SKM-1 treated with dmso at 0.1 percent for 144 hours (cell line): ENCODE measurements at regions not wholly inside any gene's neighbourhood (a gene's known extent, or its start where the extent isn't known, plus 50 kb on each side); places are given as distances from the start of the nearest gene placed in this dataset.

Experiments used
- DNase-seq: peaks from one replicate; lab custom pipeline; 2025; ENCODE audit not compliant: unreplicated experiment; lab: John Stamatoyannopoulos, UW

DNA sequence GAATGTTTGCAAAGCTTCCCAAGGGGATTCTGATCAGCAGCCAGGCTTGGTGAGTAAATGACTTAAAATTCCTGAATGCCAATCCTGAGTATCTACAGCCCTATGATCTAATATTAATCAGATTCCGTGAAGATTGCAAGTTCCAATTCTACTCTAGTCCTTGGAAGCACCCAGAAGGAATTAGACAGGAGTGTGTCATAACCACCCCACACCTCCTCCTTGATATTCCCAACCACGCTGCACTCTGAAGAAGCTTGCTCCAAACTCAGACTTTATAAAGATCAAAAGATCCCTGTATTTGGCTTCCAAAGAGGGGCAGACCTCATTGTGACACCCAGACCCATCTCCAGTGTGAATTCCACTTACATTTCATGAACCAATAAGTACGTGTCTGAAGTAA, 306.0 kb downstream of the BCL11B start:
- no peak for DNase-seq

GRCh38 chr14:98966475-98967162, 305.4 kb downstream of the BCL11B start:
- DNase-seq: no peak

DNA sequence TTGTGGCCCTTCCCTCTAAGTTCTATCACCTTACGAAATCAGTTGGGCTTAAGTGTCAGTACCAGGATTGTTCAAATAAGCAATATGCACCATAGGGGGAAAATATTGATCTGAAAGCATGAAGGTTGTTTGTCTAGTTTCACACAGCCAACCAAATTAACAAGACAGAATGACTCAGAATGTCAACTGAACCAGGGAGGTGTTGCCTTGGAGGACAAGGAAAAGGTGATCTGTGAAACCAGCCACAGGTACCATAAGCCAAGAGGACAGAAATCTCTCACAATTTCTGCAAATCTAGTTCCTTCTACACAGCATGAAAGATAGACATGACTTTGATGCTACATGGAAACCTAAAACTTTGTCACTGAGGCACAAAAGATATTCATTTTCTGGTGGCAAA, 297.9 kb downstream of the BCL11B start:
- DNase-seq: no peak

DNA sequence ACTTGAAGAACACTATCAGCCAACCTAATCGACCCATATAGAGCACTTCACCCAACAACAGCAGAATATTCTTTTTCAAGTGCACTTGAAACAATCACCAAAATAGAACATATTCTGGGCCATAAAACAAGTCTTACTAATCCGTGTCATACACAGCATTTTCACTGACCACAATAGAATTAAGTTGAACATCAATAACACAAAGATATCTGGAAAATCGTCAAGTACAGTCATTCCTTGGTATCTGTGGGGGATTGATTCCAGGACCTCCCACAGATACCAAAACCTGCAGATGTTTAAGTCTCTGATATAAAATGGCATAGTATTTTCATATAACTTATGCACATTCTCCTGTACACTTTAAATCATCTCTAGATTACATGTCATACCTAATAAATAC, 295.7 kb downstream of the BCL11B start:
- no peak for DNase-seq

DNA sequence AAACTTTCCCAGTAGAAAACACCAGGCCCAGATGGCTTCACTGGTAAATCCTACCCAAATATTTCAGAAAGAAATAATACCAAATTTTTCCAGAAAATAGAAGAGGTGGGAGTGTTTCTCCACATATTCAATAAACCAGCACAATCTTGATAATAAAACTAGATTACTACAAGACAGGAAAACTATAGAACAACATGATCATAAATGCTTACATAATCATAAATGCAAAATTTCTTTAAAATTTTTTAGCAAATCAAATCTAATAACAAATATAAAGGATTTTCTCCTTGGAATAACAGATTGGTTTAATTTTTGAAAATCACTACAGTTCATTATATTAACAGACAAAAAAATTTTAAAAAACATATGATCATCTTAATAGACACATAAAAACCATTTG, 294.5 kb downstream of the BCL11B start:
- no peak for DNase-seq

DNA sequence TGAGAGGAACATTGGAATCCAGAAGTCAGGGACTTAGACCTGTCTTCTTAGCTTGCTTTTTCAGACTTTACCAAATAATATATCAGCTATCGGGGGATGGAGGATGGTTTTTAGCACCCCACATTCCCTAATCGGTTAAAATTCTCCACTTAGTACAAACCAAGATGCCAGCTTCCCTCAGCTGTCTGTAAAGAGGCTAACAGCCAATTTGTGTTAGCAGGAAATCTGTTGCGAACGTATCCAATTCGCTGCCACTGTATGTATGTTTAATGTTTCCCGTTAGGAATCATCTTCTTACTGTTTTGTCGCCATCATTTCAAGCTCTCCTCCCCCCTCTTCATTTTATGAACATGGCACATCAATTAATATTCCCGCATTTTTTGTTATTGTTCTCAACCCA, 289.0 kb downstream of the BCL11B start:
- DNase-seq: no peak

DNA sequence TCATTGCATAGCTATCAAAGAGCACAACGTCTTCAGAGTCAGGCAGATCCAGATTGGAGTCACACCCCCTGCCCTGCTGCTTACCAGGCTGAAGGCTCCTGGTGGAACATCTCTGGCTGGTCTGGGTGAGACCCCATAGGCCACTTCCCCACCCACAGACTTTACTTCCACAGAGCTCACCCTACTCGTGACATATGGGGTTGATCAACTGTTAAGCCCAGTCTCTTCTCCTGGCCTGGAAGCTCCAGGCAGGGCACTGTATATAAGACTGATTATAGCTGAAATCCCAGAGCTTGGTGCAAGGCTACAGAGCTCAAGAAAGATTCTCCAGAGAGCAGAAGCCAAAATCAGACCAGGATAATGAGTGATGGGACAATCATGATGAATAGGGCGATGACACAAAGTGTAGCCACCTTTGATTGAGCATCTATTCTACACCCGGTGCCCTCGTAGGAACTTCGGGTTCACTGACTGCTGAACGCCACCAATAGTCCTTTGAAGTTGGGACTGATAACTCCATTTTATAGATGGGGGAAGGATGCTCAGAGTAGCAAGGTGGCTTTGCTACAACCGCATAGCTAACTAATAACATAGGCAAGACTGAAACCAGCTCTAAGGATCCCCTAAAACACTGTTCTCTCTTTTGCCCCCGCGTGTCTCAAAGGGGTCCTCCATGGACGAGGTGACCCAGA, 287.8 kb downstream of the BCL11B start:
- DNase-seq: no peak

- DNase-seq: no peak
These were observed 287.3 kb downstream of the BCL11B start for GRCh38 chr14:98984719-98985041.

DNA sequence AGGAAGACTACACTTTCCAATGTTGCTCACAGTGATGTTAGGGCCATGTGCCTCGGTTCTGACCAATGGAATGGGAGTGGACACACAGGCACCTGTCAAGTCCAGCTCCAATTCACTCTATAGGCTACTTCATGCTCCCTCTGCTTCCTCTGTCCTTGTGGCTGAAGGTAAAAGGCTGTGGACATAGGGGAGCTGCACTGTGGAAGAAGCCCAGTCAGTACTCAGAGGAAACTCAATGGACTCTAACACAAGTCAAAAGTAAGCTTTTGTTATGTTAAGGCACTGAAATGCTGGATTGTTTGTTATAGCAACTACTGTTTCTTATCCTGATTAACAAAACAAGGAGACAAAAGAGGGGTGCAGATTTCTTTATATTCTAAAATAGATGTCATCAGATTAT, 278.2 kb downstream of the BCL11B start:
- no peak for DNase-seq

- DNase-seq: no peak
These were observed 277.4 kb downstream of the BCL11B start for GRCh38 chr14:98994561-98994960.

- no peak for DNase-seq
These were observed 274.3 kb downstream of the BCL11B start for GRCh38 chr14:98997526-98998205.

- no peak for DNase-seq
These were observed 272.7 kb downstream of the BCL11B start for GRCh38 chr14:98999345-98999744.

GRCh38 chr14:98999901-99000300, 272.1 kb downstream of the BCL11B start:
- no peak for DNase-seq

GRCh38 chr14:99001241-99001640, 270.8 kb downstream of the BCL11B start:
- DNase-seq: no peak

GRCh38 chr14:99003646-99004045, 268.4 kb downstream of the BCL11B start:
- no peak for DNase-seq

DNA sequence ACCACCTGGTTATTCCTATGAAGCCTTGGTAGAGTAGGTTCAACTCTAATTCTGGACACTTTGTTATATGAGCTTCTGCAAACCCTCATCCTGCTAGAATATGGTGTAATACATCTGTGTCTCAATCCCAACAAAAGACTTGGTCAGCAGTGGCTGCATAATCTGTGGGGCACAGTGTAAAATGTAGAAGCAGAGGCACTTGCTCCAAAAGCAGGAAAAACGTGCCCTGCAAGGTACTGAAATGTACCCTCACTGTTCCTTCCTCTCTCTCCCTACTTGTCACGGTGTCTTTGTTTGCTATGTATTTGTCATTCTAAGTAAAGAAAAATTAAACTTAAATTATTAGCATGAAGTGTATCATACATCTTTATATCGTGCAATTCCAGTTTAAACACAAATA, 267.9 kb downstream of the BCL11B start:
- peak; percentile 16 for DNase-seq

GRCh38 chr14:99006276-99006675, 265.7 kb downstream of the BCL11B start:
- no peak for DNase-seq

- DNase-seq: no peak
These were observed 264.2 kb downstream of the BCL11B start for GRCh38 chr14:99007795-99008194.

- DNase-seq: no peak
These were observed 262.1 kb downstream of the BCL11B start for GRCh38 chr14:99009871-99010270.

DNA sequence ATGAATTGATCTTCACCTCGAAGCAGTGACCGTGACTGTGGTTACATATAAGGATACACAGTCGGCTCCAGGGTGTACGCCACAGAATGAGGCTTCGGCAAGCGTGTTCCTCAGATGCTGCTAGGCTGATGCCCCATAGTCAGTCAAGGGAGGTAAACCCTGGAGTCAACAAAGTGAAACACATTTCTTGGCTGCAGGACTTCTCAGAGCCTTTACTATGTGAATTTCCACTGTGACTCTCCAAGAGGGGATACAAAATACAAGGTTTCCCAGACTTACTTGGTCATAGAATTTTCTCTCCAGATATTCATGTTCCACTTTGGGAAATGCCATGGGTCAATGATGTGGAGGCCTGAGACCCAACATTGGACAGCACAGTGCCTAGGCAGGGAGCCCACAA, 260.6 kb downstream of the BCL11B start:
- no peak for DNase-seq

DNA sequence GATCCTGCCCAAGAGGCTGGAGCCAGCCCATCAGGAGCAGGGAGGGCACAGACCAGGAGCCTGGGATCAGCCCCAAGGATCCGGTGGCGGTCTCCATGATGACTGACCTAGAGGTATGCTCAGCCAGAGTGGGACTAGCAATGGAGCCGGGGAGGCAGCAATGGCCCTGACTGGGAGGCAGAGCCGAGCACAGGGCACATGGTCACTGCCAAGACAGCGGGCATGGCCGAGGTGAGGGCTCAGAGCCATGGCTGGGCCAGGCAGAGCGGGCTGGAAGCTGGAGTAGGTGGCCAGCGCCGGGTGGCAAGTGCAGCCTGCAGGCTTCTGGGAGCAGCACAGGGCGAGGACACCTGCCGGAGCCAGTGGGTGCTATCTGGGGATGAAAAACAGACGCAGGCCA, 259.3 kb downstream of the BCL11B start:
- DNase-seq: no peak

- DNase-seq: no peak
These were observed 256.2 kb downstream of the BCL11B start for GRCh38 chr14:99015833-99016232.
